ENCODE measurements at regions not wholly inside any gene's neighbourhood (a gene's known extent, or its start where the extent isn't known, plus 50 kb on each side); places are given as distances from the start of the nearest gene placed in this dataset.

DNA sequence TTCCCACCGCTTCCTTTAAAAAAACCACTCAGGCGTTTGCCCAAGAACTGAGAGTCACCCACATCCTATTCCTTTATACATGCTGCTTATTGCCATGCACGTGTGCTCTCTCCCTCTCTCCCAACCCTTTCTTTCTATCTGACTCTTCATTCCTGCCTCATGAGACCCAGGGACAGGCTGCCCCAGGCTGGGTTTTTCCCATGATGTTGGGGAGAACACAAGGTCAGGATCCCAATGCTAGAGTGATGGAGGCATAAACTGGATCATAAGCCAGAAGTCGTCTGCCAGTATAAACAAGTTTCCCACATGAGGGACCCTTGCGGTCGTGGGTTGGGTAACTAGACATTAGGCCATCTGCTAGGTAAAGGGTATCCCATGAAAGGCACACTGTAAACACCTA, 64.9 kb downstream of the CD2 start:
- Mint-ChIP-seq H3K4me1 (peaks cover 4 to 6% of the 10 kb centered on the region in 2 experiments; a peak in 3 of 4 replicates), H3K9me3 (no peaks in the 10 kb centered on the region), H3K27me3 (ENCODE audit: low read depth) (no peaks in the 10 kb centered on the region), H3K36me3 (ENCODE audit: insufficient read depth in 1 of 3, low read depth in 3 of 3) (no peaks in the 10 kb centered on the region), H3K4me3 (no peak overlapping the region), H3K27ac (peak overlapping the region in 1 of 3 experiments; percentile 48; a peak in 1 of 7 replicates)
- no peak overlapping the region for H3K4ac ChIP-seq (ENCODE audit: low read depth, low read length)
- no peak overlapping the region for H3K14ac ChIP-seq (ENCODE audit: insufficient read depth, low read length)
- no peak overlapping the region for H2AK5ac ChIP-seq (ENCODE audit: insufficient read length, low read length)
- no peak overlapping the region for H3K23ac ChIP-seq (ENCODE audit: insufficient read length, low read depth, low read length)
- no peak overlapping the region for H3K4me2 ChIP-seq (ENCODE audit: insufficient read depth, insufficient read length, low read length)
- H3K18ac ChIP-seq (ENCODE audit: insufficient read length, low read depth, low read length): no peak overlapping the region
- H3K4me1 ChIP-seq (ENCODE audit: insufficient read depth, low read length): no peaks in the 10 kb centered on the region
- TF ChIP-seq, protein P1, sequence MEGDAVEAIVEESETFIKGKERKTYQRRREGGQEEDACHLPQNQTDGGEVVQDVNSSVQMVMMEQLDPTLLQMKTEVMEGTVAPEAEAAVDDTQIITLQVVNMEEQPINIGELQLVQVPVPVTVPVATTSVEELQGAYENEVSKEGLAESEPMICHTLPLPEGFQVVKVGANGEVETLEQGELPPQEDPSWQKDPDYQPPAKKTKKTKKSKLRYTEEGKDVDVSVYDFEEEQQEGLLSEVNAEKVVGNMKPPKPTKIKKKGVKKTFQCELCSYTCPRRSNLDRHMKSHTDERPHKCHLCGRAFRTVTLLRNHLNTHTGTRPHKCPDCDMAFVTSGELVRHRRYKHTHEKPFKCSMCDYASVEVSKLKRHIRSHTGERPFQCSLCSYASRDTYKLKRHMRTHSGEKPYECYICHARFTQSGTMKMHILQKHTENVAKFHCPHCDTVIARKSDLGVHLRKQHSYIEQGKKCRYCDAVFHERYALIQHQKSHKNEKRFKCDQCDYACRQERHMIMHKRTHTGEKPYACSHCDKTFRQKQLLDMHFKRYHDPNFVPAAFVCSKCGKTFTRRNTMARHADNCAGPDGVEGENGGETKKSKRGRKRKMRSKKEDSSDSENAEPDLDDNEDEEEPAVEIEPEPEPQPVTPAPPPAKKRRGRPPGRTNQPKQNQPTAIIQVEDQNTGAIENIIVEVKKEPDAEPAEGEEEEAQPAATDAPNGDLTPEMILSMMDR (conservative IDR thresholded peaks at IDR 0.05): no peak
- no peak overlapping the region for H4K5ac ChIP-seq (ENCODE audit: insufficient read length, low read depth, low read length)
- H2BK12ac ChIP-seq (ENCODE audit: insufficient read length, low read depth, low read length): no peak overlapping the region
- no peak overlapping the region for H2AFZ ChIP-seq (ENCODE audit: low read length)
- H3K56ac ChIP-seq (ENCODE audit: insufficient read length, low read depth, low read length): no peak overlapping the region
- no peak overlapping the region for H3K27ac ChIP-seq (ENCODE audit: insufficient read length, low read depth, low read length)
- no peak overlapping the region for H2BK15ac ChIP-seq (ENCODE audit: low read depth, low read length)
- H3K79me2 ChIP-seq (ENCODE audit: insufficient read depth, low read length): no peaks in the 10 kb centered on the region
- no peak overlapping the region for H2BK20ac ChIP-seq (ENCODE audit: low read depth, low read length, poor library complexity, severe bottlenecking)
- H3K79me1 ChIP-seq (ENCODE audit: insufficient read depth, low read depth, low read length, poor library complexity, severe bottlenecking): no peaks in the 10 kb centered on the region
- DNase-seq: no peak
- H3K9me3 ChIP-seq (ENCODE audit: control insufficient read depth, low read depth, low read length): no peaks in the 10 kb centered on the region
- H4K8ac ChIP-seq (replicated peaks; ENCODE audit: insufficient read length, low read depth, low read length): no peak overlapping the region
- no peak overlapping the region for H4K91ac ChIP-seq (ENCODE audit: insufficient read length, low read depth, low read length)
- no peak overlapping the region for H3K9ac ChIP-seq (ENCODE audit: extremely low read depth, insufficient read length, low read length)
- H3K23me2 ChIP-seq (ENCODE audit: insufficient read length, low read depth, low read length, poor library complexity, severe bottlenecking): no peaks in the 10 kb centered on the region
- no peaks in the 10 kb centered on the region for H4K20me1 ChIP-seq (ENCODE audit: control insufficient read depth, insufficient read depth, insufficient read length)
- no peaks in the 10 kb centered on the region for H3K27me3 ChIP-seq (ENCODE audit: insufficient read depth, low read length)
- no peak overlapping the region for H3T11ph ChIP-seq (ENCODE audit: low read length)
- no CpG with 5 or more reads among the region's 6 CpGs for WGBS (ENCODE audit: extremely low coverage, insufficient read length, low lambda C conversion rate)
- H2BK5ac ChIP-seq (ENCODE audit: insufficient read length, low read length): no peak overlapping the region
- no peak overlapping the region for H2BK120ac ChIP-seq (ENCODE audit: low read depth, low read length, poor library complexity, severe bottlenecking)

All from H9 (cell line).